ENCODE measurements at regions not wholly inside any gene's neighbourhood (a gene's known extent, or its start where the extent isn't known, plus 50 kb on each side); places are given as distances from the start of the nearest gene placed in this dataset.

DNA sequence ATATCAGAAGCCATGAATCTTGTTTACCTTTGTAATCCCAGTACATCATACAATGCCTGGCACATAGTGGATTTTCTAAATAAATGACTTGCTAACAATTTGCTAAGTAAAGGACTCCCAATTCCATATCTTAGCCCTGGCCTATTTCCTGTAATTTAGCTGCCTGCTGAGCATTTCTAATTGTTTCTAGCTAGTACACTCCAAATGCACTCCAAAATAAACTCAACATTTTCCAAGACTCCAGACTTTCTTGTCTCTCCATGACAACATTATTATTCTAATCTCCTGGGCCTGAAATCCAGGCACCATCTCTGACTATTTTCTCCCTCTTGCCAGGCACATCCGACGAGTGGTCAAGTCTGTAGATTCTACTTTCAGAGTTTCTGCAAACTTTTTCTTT is 773.5 kb downstream of the SQOR start:
- TF ChIP-seq POLR2A (IDR thresholded peaks at IDR 0.05; ENCODE audit: extremely low read depth, insufficient read length), result no peak
- TF ChIP-seq, protein P1, sequence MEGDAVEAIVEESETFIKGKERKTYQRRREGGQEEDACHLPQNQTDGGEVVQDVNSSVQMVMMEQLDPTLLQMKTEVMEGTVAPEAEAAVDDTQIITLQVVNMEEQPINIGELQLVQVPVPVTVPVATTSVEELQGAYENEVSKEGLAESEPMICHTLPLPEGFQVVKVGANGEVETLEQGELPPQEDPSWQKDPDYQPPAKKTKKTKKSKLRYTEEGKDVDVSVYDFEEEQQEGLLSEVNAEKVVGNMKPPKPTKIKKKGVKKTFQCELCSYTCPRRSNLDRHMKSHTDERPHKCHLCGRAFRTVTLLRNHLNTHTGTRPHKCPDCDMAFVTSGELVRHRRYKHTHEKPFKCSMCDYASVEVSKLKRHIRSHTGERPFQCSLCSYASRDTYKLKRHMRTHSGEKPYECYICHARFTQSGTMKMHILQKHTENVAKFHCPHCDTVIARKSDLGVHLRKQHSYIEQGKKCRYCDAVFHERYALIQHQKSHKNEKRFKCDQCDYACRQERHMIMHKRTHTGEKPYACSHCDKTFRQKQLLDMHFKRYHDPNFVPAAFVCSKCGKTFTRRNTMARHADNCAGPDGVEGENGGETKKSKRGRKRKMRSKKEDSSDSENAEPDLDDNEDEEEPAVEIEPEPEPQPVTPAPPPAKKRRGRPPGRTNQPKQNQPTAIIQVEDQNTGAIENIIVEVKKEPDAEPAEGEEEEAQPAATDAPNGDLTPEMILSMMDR (IDR thresholded peaks at IDR 0.05; ENCODE audit: low read depth, low read length), result no peak
